Neural cell (in vitro differentiated cells): ENCODE measurements at regions not wholly inside any gene's neighbourhood (a gene's known extent, or its start where the extent isn't known, plus 50 kb on each side); places are given as distances from the start of the nearest gene placed in this dataset.

Experiments
- EP300 ChIP-seq: fragments of 450-650 bp; conservative IDR thresholded peaks from 2 replicates; pipeline ENCODE4 v1.6.1; 2014; ENCODE audit warnings: antibody characterized with exemption, mild to moderate bottlenecking, moderate library complexity; ENCODE audit not compliant: poor library complexity, severe bottlenecking
- EZH2 ChIP-seq: fragments of 200-600, 300-800 bp; shearing (Covaris generic), sonication (generic); IDR thresholded peaks from 2 replicates; pipeline ENCODE4 v1.6.1; 2014; ENCODE audit warnings: antibody characterized with exemption, low read length, borderline replicate concordance, mild to moderate bottlenecking; ENCODE audit not compliant: insufficient read depth, poor library complexity, severe bottlenecking
- MXI1 ChIP-seq: fragments of 450-650 bp; conservative IDR thresholded peaks from 2 replicates; pipeline ENCODE4 v1.6.1; 2014; ENCODE audit warnings: antibody characterized with exemption, mild to moderate bottlenecking; ENCODE audit not compliant: poor library complexity, severe bottlenecking
- POLR2AphosphoS5 ChIP-seq: IDR thresholded peaks from 2 replicates; pipeline ENCODE4 v1.6.1; 2012
- TAF1 ChIP-seq: IDR thresholded peaks from 2 replicates; pipeline ENCODE4 v1.6.1; 2012; ENCODE audit warnings: low read depth
- TF ChIP-seq, protein P1 (sequence below): fragments of 450-650 bp; IDR thresholded peaks from 2 replicates; pipeline ENCODE4 v1.5.1; 2014; ENCODE audit warnings: antibody characterized with exemption, mild to moderate bottlenecking, moderate library complexity; ENCODE audit not compliant: poor library complexity, severe bottlenecking
- TF ChIP-seq, protein P2 (sequence below): IDR thresholded peaks from 2 replicates; pipeline ENCODE4 v1.6.1; 2012; ENCODE audit warnings: borderline replicate concordance

DNA sequence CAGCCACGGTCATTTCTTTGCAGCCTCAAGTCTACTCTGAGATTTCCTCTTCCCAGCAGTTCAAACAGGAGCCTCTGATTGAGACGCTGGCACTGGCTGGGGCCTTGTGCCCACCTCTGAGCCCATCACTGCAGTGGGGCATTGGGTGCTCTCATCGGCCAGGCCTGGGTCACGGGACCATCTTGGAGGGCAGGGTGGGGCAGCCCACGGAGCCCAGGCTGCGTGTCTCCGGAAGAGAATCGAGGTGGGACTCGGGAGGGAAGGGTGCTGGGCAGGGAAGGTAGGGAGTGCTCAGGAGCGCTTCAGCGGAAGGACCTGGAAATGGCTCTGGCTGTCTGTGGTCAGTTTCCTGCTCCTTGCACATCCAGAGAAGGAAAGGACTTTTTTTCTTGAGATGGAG, 82.4 kb downstream of the RTP5 start:
- TF ChIP-seq, protein P1, sequence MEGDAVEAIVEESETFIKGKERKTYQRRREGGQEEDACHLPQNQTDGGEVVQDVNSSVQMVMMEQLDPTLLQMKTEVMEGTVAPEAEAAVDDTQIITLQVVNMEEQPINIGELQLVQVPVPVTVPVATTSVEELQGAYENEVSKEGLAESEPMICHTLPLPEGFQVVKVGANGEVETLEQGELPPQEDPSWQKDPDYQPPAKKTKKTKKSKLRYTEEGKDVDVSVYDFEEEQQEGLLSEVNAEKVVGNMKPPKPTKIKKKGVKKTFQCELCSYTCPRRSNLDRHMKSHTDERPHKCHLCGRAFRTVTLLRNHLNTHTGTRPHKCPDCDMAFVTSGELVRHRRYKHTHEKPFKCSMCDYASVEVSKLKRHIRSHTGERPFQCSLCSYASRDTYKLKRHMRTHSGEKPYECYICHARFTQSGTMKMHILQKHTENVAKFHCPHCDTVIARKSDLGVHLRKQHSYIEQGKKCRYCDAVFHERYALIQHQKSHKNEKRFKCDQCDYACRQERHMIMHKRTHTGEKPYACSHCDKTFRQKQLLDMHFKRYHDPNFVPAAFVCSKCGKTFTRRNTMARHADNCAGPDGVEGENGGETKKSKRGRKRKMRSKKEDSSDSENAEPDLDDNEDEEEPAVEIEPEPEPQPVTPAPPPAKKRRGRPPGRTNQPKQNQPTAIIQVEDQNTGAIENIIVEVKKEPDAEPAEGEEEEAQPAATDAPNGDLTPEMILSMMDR: no peak
- no peak for TF ChIP-seq EP300
- TF ChIP-seq, protein P2, sequence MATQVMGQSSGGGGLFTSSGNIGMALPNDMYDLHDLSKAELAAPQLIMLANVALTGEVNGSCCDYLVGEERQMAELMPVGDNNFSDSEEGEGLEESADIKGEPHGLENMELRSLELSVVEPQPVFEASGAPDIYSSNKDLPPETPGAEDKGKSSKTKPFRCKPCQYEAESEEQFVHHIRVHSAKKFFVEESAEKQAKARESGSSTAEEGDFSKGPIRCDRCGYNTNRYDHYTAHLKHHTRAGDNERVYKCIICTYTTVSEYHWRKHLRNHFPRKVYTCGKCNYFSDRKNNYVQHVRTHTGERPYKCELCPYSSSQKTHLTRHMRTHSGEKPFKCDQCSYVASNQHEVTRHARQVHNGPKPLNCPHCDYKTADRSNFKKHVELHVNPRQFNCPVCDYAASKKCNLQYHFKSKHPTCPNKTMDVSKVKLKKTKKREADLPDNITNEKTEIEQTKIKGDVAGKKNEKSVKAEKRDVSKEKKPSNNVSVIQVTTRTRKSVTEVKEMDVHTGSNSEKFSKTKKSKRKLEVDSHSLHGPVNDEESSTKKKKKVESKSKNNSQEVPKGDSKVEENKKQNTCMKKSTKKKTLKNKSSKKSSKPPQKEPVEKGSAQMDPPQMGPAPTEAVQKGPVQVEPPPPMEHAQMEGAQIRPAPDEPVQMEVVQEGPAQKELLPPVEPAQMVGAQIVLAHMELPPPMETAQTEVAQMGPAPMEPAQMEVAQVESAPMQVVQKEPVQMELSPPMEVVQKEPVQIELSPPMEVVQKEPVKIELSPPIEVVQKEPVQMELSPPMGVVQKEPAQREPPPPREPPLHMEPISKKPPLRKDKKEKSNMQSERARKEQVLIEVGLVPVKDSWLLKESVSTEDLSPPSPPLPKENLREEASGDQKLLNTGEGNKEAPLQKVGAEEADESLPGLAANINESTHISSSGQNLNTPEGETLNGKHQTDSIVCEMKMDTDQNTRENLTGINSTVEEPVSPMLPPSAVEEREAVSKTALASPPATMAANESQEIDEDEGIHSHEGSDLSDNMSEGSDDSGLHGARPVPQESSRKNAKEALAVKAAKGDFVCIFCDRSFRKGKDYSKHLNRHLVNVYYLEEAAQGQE: no peak
- TF ChIP-seq POLR2AphosphoS5: no peak
- TF ChIP-seq TAF1: no peak
- no peak for TF ChIP-seq EZH2
- no peak for TF ChIP-seq MXI1
